ENCODE measurements at regions not wholly inside any gene's neighbourhood (a gene's known extent, or its start where the extent isn't known, plus 50 kb on each side); places are given as distances from the start of the nearest gene placed in this dataset.

DNA sequence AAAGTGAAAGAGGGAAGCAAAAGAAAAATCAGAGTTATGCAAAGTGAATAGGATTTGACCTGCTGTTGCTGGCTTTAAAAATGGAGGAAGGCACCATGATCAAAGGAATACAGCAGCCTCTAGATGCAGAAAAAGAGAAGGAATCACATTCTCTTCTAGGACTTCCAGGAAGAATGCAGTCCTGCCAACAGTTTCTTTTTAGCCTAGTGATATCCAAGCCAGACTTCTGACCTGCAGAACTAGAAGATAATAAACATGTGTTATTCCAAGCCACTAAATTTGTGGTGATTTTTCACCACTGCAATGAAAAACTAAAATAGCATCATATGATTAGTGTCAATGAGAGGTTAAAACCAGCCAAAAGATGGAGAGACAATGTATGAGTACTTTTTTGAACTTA lies 101.9 kb upstream of the ADAMTS5 start:
- TF ChIP-seq CTCF (IDR thresholded peaks at IDR 0.05; ENCODE audit: low read depth, low read length) (no peak), POLR2A (IDR thresholded peaks at IDR 0.05; ENCODE audit: extremely low read depth, insufficient read length) (no peak), MYC (IDR thresholded peaks at IDR 0.05; ENCODE audit: low read depth, low read length) (no peak)
- TF ChIP-seq, protein P1, sequence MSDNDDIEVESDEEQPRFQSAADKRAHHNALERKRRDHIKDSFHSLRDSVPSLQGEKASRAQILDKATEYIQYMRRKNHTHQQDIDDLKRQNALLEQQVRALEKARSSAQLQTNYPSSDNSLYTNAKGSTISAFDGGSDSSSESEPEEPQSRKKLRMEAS (IDR thresholded peaks at IDR 0.05; ENCODE audit: low read depth, low read length): no peak

Measured in NB4 (cell line).